ENCODE measurements at regions not wholly inside any gene's neighbourhood (a gene's known extent, or its start where the extent isn't known, plus 50 kb on each side); places are given as distances from the start of the nearest gene placed in this dataset.

- Histone ChIP-seq H3K36me3 (ENCODE audit: insufficient read depth, low read length) (no peaks in the 10 kb centered on the region), H3K27ac (ENCODE audit: low read depth, low read length) (no peak overlapping the region), H3K4me3 (ENCODE audit: low read length) (no peak overlapping the region), H3K9me3 (ENCODE audit: low read length) (no peaks in the 10 kb centered on the region), H3K4me1 (ENCODE audit: insufficient read depth, low read length) (no peaks in the 10 kb centered on the region), H3K27me3 (ENCODE audit: insufficient read depth, low read length, poor library complexity, severe bottlenecking) (no peaks in the 10 kb centered on the region)
- no peaks in the 10 kb centered on the region for H3K4me1 Mint-ChIP-seq
- POLR2A ChIA-PET, result no interaction called here
- H3K27me3 Mint-ChIP-seq, result no peaks in the 10 kb centered on the region
- no peak for DNase-seq
- peaks cover 0 to 31% (median 6%) of the 10 kb centered on the region in 5 donors for H3K9me3 Mint-ChIP-seq
- no peak overlapping the region for H3K4me3 Mint-ChIP-seq
- no peak overlapping the region for H3K27ac Mint-ChIP-seq
- CTCF ChIA-PET, result no interaction called here
- no peaks in the 10 kb centered on the region for H3K36me3 Mint-ChIP-seq
Measured at GRCh38 chr5:101838435-101838834, 457.6 kb downstream of the SLCO4C1 start.

GRCh38 chr5:101829255-101829654, 466.8 kb downstream of the SLCO4C1 start:
- ChIA-PET CTCF (no interaction called here), POLR2A (no interaction called here)
- H3K9me3 ChIP-seq (ENCODE audit: low read length), result no peaks in the 10 kb centered on the region
- no peaks in the 10 kb centered on the region for H3K36me3 ChIP-seq (ENCODE audit: insufficient read depth, low read length)
- H3K4me3 ChIP-seq (ENCODE audit: low read length), result no peak overlapping the region
- Mint-ChIP-seq H3K4me1 (no peaks in the 10 kb centered on the region), H3K4me3 (no peak overlapping the region), H3K27ac (no peak overlapping the region), H3K36me3 (no peaks in the 10 kb centered on the region), H3K27me3 (no peaks in the 10 kb centered on the region), H3K9me3 (peaks cover 5 to 16% (median 6%) of the 10 kb centered on the region in 5 donors)
- no peaks in the 10 kb centered on the region for H3K27me3 ChIP-seq (ENCODE audit: insufficient read depth, low read length, poor library complexity, severe bottlenecking)
- no peak for DNase-seq
- H3K27ac ChIP-seq (ENCODE audit: low read depth, low read length), result no peak overlapping the region
- H3K4me1 ChIP-seq (ENCODE audit: insufficient read depth, low read length), result no peaks in the 10 kb centered on the region

- no peak overlapping the region for H3K27ac Mint-ChIP-seq
- Histone ChIP-seq H3K27ac (ENCODE audit: low read depth, low read length) (no peak overlapping the region), H3K27me3 (ENCODE audit: insufficient read depth, low read length, poor library complexity, severe bottlenecking) (no peaks in the 10 kb centered on the region), H3K36me3 (ENCODE audit: insufficient read depth, low read length) (no peaks in the 10 kb centered on the region), H3K9me3 (ENCODE audit: low read length) (no peaks in the 10 kb centered on the region), H3K4me3 (ENCODE audit: low read length) (no peak overlapping the region), H3K4me1 (ENCODE audit: insufficient read depth, low read length) (no peaks in the 10 kb centered on the region)
- no peaks in the 10 kb centered on the region for H3K27me3 Mint-ChIP-seq
- ChIA-PET CTCF (no interaction called here), POLR2A (no interaction called here)
- peaks cover 0 to 3% (median 0%) of the 10 kb centered on the region in 5 donors for H3K9me3 Mint-ChIP-seq
- H3K4me1 Mint-ChIP-seq, result no peaks in the 10 kb centered on the region
- no peak overlapping the region for H3K4me3 Mint-ChIP-seq
- H3K36me3 Mint-ChIP-seq, result no peaks in the 10 kb centered on the region
- no peak for DNase-seq
Measured at GRCh38 chr5:101811466-101811865, 484.6 kb downstream of the SLCO4C1 start.

- H3K36me3 ChIP-seq (ENCODE audit: insufficient read depth, low read length), result no peaks in the 10 kb centered on the region
Measured at GRCh38 chr5:101806410-101806809, 489.7 kb downstream of the SLCO4C1 start.

GRCh38 chr5:101796427-101796826, 499.7 kb downstream of the SLCO4C1 start:
- Histone ChIP-seq H3K27ac (ENCODE audit: low read depth, low read length) (no peak overlapping the region), H3K27me3 (ENCODE audit: insufficient read depth, low read length, poor library complexity, severe bottlenecking) (no peaks in the 10 kb centered on the region), H3K4me3 (ENCODE audit: low read length) (no peak overlapping the region), H3K36me3 (ENCODE audit: insufficient read depth, low read length) (no peaks in the 10 kb centered on the region), H3K9me3 (ENCODE audit: low read length) (no peaks in the 10 kb centered on the region), H3K4me1 (ENCODE audit: insufficient read depth, low read length) (no peaks in the 10 kb centered on the region)
- H3K27ac Mint-ChIP-seq, result no peak overlapping the region
- no peak for DNase-seq
- ChIA-PET POLR2A (no interaction called here), CTCF (no interaction called here)
- no peak overlapping the region for H3K4me3 Mint-ChIP-seq
- peaks cover 0 to 4% (median 0%) of the 10 kb centered on the region in 5 donors for H3K9me3 Mint-ChIP-seq
- H3K27me3 Mint-ChIP-seq, result no peaks in the 10 kb centered on the region
- H3K36me3 Mint-ChIP-seq, result no peaks in the 10 kb centered on the region
- no peaks in the 10 kb centered on the region for H3K4me1 Mint-ChIP-seq

More at GRCh38 chr5:101806410-101806809, 489.7 kb downstream of the SLCO4C1 start:
- ChIA-PET POLR2A (no interaction called here), CTCF (no interaction called here)
- no peaks in the 10 kb centered on the region for H3K4me1 ChIP-seq (ENCODE audit: insufficient read depth, low read length)
- no peak overlapping the region for H3K27ac ChIP-seq (ENCODE audit: low read depth, low read length)
- no peak overlapping the region for H3K4me3 Mint-ChIP-seq
- H3K9me3 ChIP-seq (ENCODE audit: low read length), result no peaks in the 10 kb centered on the region
- no peaks in the 10 kb centered on the region for H3K36me3 Mint-ChIP-seq
- H3K4me3 ChIP-seq (ENCODE audit: low read length), result no peak overlapping the region
- H3K9me3 Mint-ChIP-seq, result peaks cover 0 to 3% (median 0%) of the 10 kb centered on the region in 5 donors
- no peaks in the 10 kb centered on the region for H3K27me3 Mint-ChIP-seq
- H3K4me1 Mint-ChIP-seq, result no peaks in the 10 kb centered on the region
- H3K27me3 ChIP-seq (ENCODE audit: insufficient read depth, low read length, poor library complexity, severe bottlenecking), result no peaks in the 10 kb centered on the region
- no peak overlapping the region for H3K27ac Mint-ChIP-seq
- no peak for DNase-seq

GRCh38 chr5:101788797-101789196, 507.3 kb downstream of the SLCO4C1 start:
- ChIA-PET CTCF (no interaction called here), POLR2A (no interaction called here)
- no peaks in the 10 kb centered on the region for H3K9me3 ChIP-seq (ENCODE audit: low read length)
- H3K36me3 Mint-ChIP-seq, result no peaks in the 10 kb centered on the region
- H3K27ac Mint-ChIP-seq, result no peak overlapping the region
- no peaks in the 10 kb centered on the region for H3K4me1 Mint-ChIP-seq
- no peak overlapping the region for H3K27ac ChIP-seq (ENCODE audit: low read depth, low read length)
- no peak overlapping the region for H3K4me3 Mint-ChIP-seq
- no peaks in the 10 kb centered on the region for H3K27me3 ChIP-seq (ENCODE audit: insufficient read depth, low read length, poor library complexity, severe bottlenecking)
- no peaks in the 10 kb centered on the region for H3K27me3 Mint-ChIP-seq
- no peaks in the 10 kb centered on the region for H3K36me3 ChIP-seq (ENCODE audit: insufficient read depth, low read length)
- no peak for DNase-seq
- no peak overlapping the region for H3K4me3 ChIP-seq (ENCODE audit: low read length)
- H3K9me3 Mint-ChIP-seq, result peaks cover 0 to 6% (median 0%) of the 10 kb centered on the region in 5 donors
- no peaks in the 10 kb centered on the region for H3K4me1 ChIP-seq (ENCODE audit: insufficient read depth, low read length)

- Histone ChIP-seq H3K4me3 (ENCODE audit: low read length) (no peak overlapping the region), H3K27ac (ENCODE audit: low read depth, low read length) (no peak overlapping the region), H3K36me3 (ENCODE audit: insufficient read depth, low read length) (no peaks in the 10 kb centered on the region), H3K27me3 (ENCODE audit: insufficient read depth, low read length, poor library complexity, severe bottlenecking) (no peaks in the 10 kb centered on the region), H3K9me3 (ENCODE audit: low read length) (no peaks in the 10 kb centered on the region), H3K4me1 (ENCODE audit: insufficient read depth, low read length) (no peaks in the 10 kb centered on the region)
- ChIA-PET POLR2A (no interaction called here), CTCF (no interaction called here)
- no peak overlapping the region for H3K4me3 Mint-ChIP-seq
- no peak for DNase-seq
- H3K27me3 Mint-ChIP-seq, result no peaks in the 10 kb centered on the region
- no peaks in the 10 kb centered on the region for H3K36me3 Mint-ChIP-seq
- H3K27ac Mint-ChIP-seq, result no peak overlapping the region
- peaks cover 0 to 3% (median 0%) of the 10 kb centered on the region in 5 donors for H3K9me3 Mint-ChIP-seq
- H3K4me1 Mint-ChIP-seq, result no peaks in the 10 kb centered on the region
Measured at GRCh38 chr5:101785090-101785489, 511.0 kb downstream of the SLCO4C1 start.

GRCh38 chr5:101783241-101784013, 512.7 kb downstream of the SLCO4C1 start:
- POLR2A ChIA-PET, result no interaction called here

More at GRCh38 chr5:101783241-101784013, 512.7 kb downstream of the SLCO4C1 start:
- Mint-ChIP-seq H3K4me1 (no peaks in the 10 kb centered on the region), H3K27me3 (no peaks in the 10 kb centered on the region), H3K4me3 (no peak overlapping the region), H3K27ac (no peak overlapping the region), H3K36me3 (no peaks in the 10 kb centered on the region), H3K9me3 (peaks cover 0 to 3% (median under 1%) of the 10 kb centered on the region in 5 donors)
- CTCF ChIA-PET, result interaction anchor here (1.0 kb wide), 1 partner anchor 19 kb away, joined by 3 read pairs; no protein-coding TSS in a partner anchor
- Histone ChIP-seq H3K27ac (ENCODE audit: low read depth, low read length) (no peak overlapping the region), H3K9me3 (ENCODE audit: low read length) (no peaks in the 10 kb centered on the region), H3K4me3 (ENCODE audit: low read length) (no peak overlapping the region), H3K27me3 (ENCODE audit: insufficient read depth, low read length, poor library complexity, severe bottlenecking) (no peaks in the 10 kb centered on the region), H3K36me3 (ENCODE audit: insufficient read depth, low read length) (no peaks in the 10 kb centered on the region), H3K4me1 (ENCODE audit: insufficient read depth, low read length) (no peaks in the 10 kb centered on the region)
- no peak for DNase-seq

All from CD8-positive, alpha-beta memory T cell (primary cell).